Panc1 (cell line): ENCODE measurements at regions not wholly inside any gene's neighbourhood (a gene's known extent, or its start where the extent isn't known, plus 50 kb on each side); places are given as distances from the start of the nearest gene placed in this dataset.

Experiments used
- ATAC-seq: fragments of 200-7000 bp; cut with Tn5 transposase; 2 replicates; pipeline ENCODE4 v1.9.1; 2020; ENCODE audit warnings: mild to moderate bottlenecking, moderate library complexity
- BruUV-seq: library from RNA; stranded (reverse); fragments of 400-500 nt; replicated peaks from 2 replicates; lab custom pipeline; 2021; lab: Mats Ljungman, UMichigan
- CTCF ChIA-PET: fragments of 300-600 bp; sonication (Branson Sonifier 250); formaldehyde crosslinking; loops from one replicate; lab custom pipeline; 2022; ENCODE audit warnings: antibody characterized with exemption; lab: Charles Lee
- POLR2A ChIA-PET: fragments of 300-600 bp; sonication (Branson Sonifier 250); formaldehyde crosslinking; loops from one replicate; lab custom pipeline; 2022; ENCODE audit warnings: antibody characterized with exemption; lab: Charles Lee
- DNase-seq: peaks from one replicate; pipeline ENCODE4 v3.0.0-alpha.2; 2010; ENCODE audit warnings: low read depth, low spot score
- H3K27ac ChIP-seq: 2 replicates; pipeline ENCODE4 v1.5.1; 2011; ENCODE audit warnings: mild to moderate bottlenecking, low read length, inconsistent platforms
- H3K27me3 ChIP-seq: fragments of 200-500 bp; sonication (Bioruptor generic); 2 replicates; pipeline ENCODE4 v1.6.0; 2014; ENCODE audit warnings: low read length, inconsistent platforms; ENCODE audit not compliant: control insufficient read depth, insufficient read depth
- H3K36me3 ChIP-seq: fragments of 200-500 bp; sonication (Bioruptor generic); 2 replicates; pipeline ENCODE4 v1.5.1; 2014; ENCODE audit warnings: inconsistent platforms, mild to moderate bottlenecking, low read length, moderate library complexity; ENCODE audit not compliant: control insufficient read depth, insufficient read depth
- H3K4me1 ChIP-seq: 2 replicates; pipeline ENCODE4 v1.5.1; 2011; ENCODE audit warnings: inconsistent platforms, mild to moderate bottlenecking, low read length, moderate library complexity; ENCODE audit not compliant: control insufficient read depth, insufficient read depth
- H3K4me3 ChIP-seq, 2 experiments: 2 replicates each; pipeline ENCODE4 v1.5.1; 2011 to 2012; ENCODE audit warnings: low read depth in 2 of 2, low read length in 2 of 2, mild to moderate bottlenecking in 2 of 2, inconsistent platforms in 1 of 2, moderate library complexity in 1 of 2
- H3K9me3 ChIP-seq: fragments of 200-500 bp; sonication (Bioruptor generic); 2 replicates; pipeline ENCODE4 v1.5.1; 2014; ENCODE audit warnings: low read depth, mild to moderate bottlenecking, inconsistent platforms, low read length, moderate library complexity; ENCODE audit not compliant: control insufficient read depth, insufficient read depth
- CTCF ChIP-seq: fragments of 450-650 bp; IDR thresholded peaks from 2 replicates; pipeline ENCODE4 v1.5.1; 2017; ENCODE audit warnings: mild to moderate bottlenecking
- POLR2AphosphoS5 ChIP-seq: IDR thresholded peaks from 2 replicates; pipeline ENCODE4 v1.6.1; 2012; ENCODE audit warnings: mild to moderate bottlenecking, low read depth, low read length, moderate library complexity
- REST ChIP-seq, 2 experiments: IDR thresholded peaks; 2 replicates each; pipeline ENCODE4 v1.6.1; 2011 to 2012; ENCODE audit warnings: low read depth in 2 of 2, control low read depth in 1 of 2, low read length in 1 of 2, mild to moderate bottlenecking in 1 of 2, moderate library complexity in 1 of 2; ENCODE audit not compliant: insufficient read depth in 1 of 2
- SIN3A ChIP-seq: IDR thresholded peaks from 2 replicates; pipeline ENCODE4 v1.6.1; 2012; ENCODE audit warnings: low read depth, mild to moderate bottlenecking, low read length, moderate library complexity, borderline replicate concordance; ENCODE audit not compliant: insufficient read depth
- TCF7L2 ChIP-seq: IDR thresholded peaks from 2 replicates; pipeline ENCODE4 v1.6.1; 2011; ENCODE audit warnings: mild to moderate bottlenecking, low read depth, low read length, inconsistent platforms
- in situ Hi-C: cut with HindIII; loops from 2 replicates; pipeline ENCODE4 v1.10.0; 2016; ENCODE audit warnings: low sequenced_read_pairs, low pct_unique_long_range_greater_than_20kb
- intact Hi-C: fragments of 100-400 bp; cut with micrococcal nuclease; formaldehyde crosslinking; loops from one replicate; pipeline ENCODE4 v1.10.0; 2022; ENCODE audit not compliant: unreplicated experiment

GRCh38 chr13:89352384-89352783, 1681.2 kb downstream of the SLITRK5 start:
- ATAC-seq: no peak
- Histone ChIP-seq H3K9me3 (no peaks in the 10 kb centered on the region), H3K4me3 (no peak overlapping the region), H3K27ac (no peak overlapping the region), H3K4me1 (no peaks in the 10 kb centered on the region), H3K36me3 (no peaks in the 10 kb centered on the region), H3K27me3 (no peaks in the 10 kb centered on the region)
- ChIA-PET POLR2A (no interaction called here), CTCF (no interaction called here)
- BruUV-seq: no TSS peak
- in situ Hi-C loops: no loop called here
- no peak for DNase-seq
- intact Hi-C loops: no loop called here
- TF ChIP-seq TCF7L2: no peak
- no peak for TF ChIP-seq POLR2AphosphoS5
- no peak for TF ChIP-seq CTCF
- TF ChIP-seq SIN3A: no peak
- TF ChIP-seq REST (IDR thresholded peaks at IDR 0.05; ENCODE audit: insufficient read depth in 1 of 2, low read depth in 2 of 2, low read length in 1 of 2): no peak

- Histone ChIP-seq H3K27ac (no peak overlapping the region), H3K4me1 (no peaks in the 10 kb centered on the region), H3K9me3 (no peaks in the 10 kb centered on the region), H3K36me3 (no peaks in the 10 kb centered on the region), H3K27me3 (no peaks in the 10 kb centered on the region), H3K4me3 (no peak overlapping the region)
- CTCF ChIA-PET: no interaction called here
- no TSS peak for BruUV-seq
- POLR2A ChIA-PET: no interaction called here
- intact Hi-C loops (no loop called here), in situ Hi-C loops (no loop called here)
- TF ChIP-seq POLR2AphosphoS5 (no peak), CTCF (0 out of 2 replicates have a peak, but pooled peaks have one; percentile 8)
- no peak for DNase-seq
- ATAC-seq: no peak
Observed at GRCh38 chr13:89361909-89362308, 1690.7 kb downstream of the SLITRK5 start.

- in situ Hi-C loops: no loop called here
- no TSS peak for BruUV-seq
- TF ChIP-seq POLR2AphosphoS5 (no peak), REST (IDR thresholded peaks at IDR 0.05; ENCODE audit: insufficient read depth in 1 of 2, low read depth in 2 of 2, low read length in 1 of 2) (no peak), TCF7L2 (no peak), CTCF (no peak), SIN3A (no peak)
- intact Hi-C loops: no loop called here
- Histone ChIP-seq H3K4me3 (no peak overlapping the region), H3K27me3 (no peaks in the 10 kb centered on the region), H3K36me3 (no peaks in the 10 kb centered on the region), H3K9me3 (no peaks in the 10 kb centered on the region), H3K27ac (no peak overlapping the region), H3K4me1 (no peaks in the 10 kb centered on the region)
- ChIA-PET POLR2A (no interaction called here), CTCF (no interaction called here)
- no peak for ATAC-seq
- DNase-seq: no peak
Observed at GRCh38 chr13:89363144-89363543, 1692.0 kb downstream of the SLITRK5 start.
